Motor neuron (in vitro differentiated cells): ENCODE measurements at regions not wholly inside any gene's neighbourhood (a gene's known extent, or its start where the extent isn't known, plus 50 kb on each side); places are given as distances from the start of the nearest gene placed in this dataset.
"Not testable (repeated sequence)": the region's sequence is repeated elsewhere in the genome, so short reads cannot be mapped to it uniquely, and the experiment has no call there.

Source experiments
- ATAC-seq, 8 experiments: fragments of 200-7000 bp; cut with Tn5 transposase; replicated peaks in 6 of 8; 2 replicates each; pipeline ENCODE4 v1.8.0; 2021; ENCODE audit warnings: mild to moderate bottlenecking in 8 of 8, moderate library complexity in 8 of 8
- H3K27ac ChIP-seq, 2 donors: fragments of 250-450 bp; sonication (Bioruptor Pico); 2 replicates each; pipeline ENCODE4 v1.9.0; 2021; ENCODE audit warnings: antibody characterized with exemption in 2 of 2, mild to moderate bottlenecking in 2 of 2, moderate library complexity in 1 of 2
- H3K4me1 ChIP-seq, 2 donors: fragments of 250-450 bp; sonication (Bioruptor Pico); replicated peaks in 1 of 2; 2 replicates each; pipeline ENCODE4 v1.6.1; 2021; ENCODE audit warnings: antibody characterized with exemption in 2 of 2, mild to moderate bottlenecking in 2 of 2, moderate library complexity in 1 of 2
- H3K4me3 ChIP-seq, 5 donors: fragments of 250-450 bp; sonication (Bioruptor Pico); 2 replicates each; pipeline ENCODE4 v1.9.0; 2021; ENCODE audit warnings: antibody characterized with exemption in 5 of 5, mild to moderate bottlenecking in 5 of 5, moderate library complexity in 4 of 5
- WGBS, 10 experiments: fragments of 450-650 bp; shearing (Covaris generic); methylation state at CpG; one replicate each; pipeline ENCODE4 v1.0.0; 2022; 5-methylcytosine and 5-hydroxymethylcytosine counted together
- in situ Hi-C, 9 experiments: fragments of 400-800 bp; cut with MboI; loops; one replicate each; pipeline ENCODE4 v1.15.0; 2021; ENCODE audit warnings: low sequenced_read_pairs in 9 of 9, low pct_unique_long_range_greater_than_20kb in 2 of 9; ENCODE audit not compliant: unreplicated experiment in 9 of 9

GRCh38 chr2:34159901-34160300 is 560.8 kb upstream of the FAM98A start:
- ATAC-seq: no peak
- no peak overlapping the region for H3K4me3 ChIP-seq
- no peaks in the 10 kb centered on the region for H3K4me1 ChIP-seq
- in situ Hi-C loops: no loop called here
- WGBS, 10 experiments: 11 to 100% (median 63%) methylated on average over 1 to 2 of the region's 2 CpGs
- H3K27ac ChIP-seq: no peak overlapping the region

GRCh38 chr2:34153484-34153883 is 554.4 kb upstream of the FAM98A start:
- Histone ChIP-seq H3K4me3 (no peak overlapping the region), H3K4me1 (no peaks in the 10 kb centered on the region), H3K27ac (no peak overlapping the region)
- ATAC-seq: no peak
- 0 to 89% (median 50%) methylated on average over 1 of the region's 1 CpG; no CpG with 5 or more reads in 1 of the 10 experiments for WGBS, 10 experiments
- in situ Hi-C loops: no loop called here

- Histone ChIP-seq H3K4me1 (no peaks in the 10 kb centered on the region), H3K27ac (no peak overlapping the region), H3K4me3 (no peak overlapping the region)
- ATAC-seq: no peak
- 19 to 33% methylated on average over 1 to 2 of the region's 8 CpGs; no CpG with 5 or more reads in 8 of the 10 experiments for WGBS, 10 experiments
- in situ Hi-C loops: no loop called here
These were observed 548.7 kb upstream of the FAM98A start for GRCh38 chr2:34147780-34148179.

DNA sequence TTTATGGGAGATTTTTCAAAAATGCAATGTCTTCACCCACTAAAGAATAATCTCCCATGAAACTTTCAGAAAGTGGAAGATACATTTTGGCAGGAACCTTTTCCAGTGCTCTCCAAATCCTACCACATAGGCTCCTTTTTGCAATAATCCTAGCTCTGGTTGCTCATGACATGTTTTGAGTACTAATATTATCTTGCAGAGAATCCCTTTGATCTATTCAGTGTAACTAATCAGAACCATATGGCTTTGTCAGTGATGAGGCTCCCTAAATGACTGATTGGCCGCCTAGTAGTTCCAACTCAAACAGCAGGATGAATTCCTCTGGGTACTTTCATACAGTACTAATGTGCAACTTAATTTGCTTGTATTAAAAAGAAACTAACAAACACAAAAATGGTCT is 544.0 kb upstream of the FAM98A start:
- WGBS, 10 experiments: 0 to 90% (median 65%) methylated on average over 1 of the region's 1 CpG; no CpG with 5 or more reads in 4 of the 10 experiments
- in situ Hi-C loops: no loop called here

GRCh38 chr2:34142531-34143008 is 543.5 kb upstream of the FAM98A start:
- 20% methylated on average over 2 of the region's 18 CpGs; no CpG with 5 or more reads in 9 of the 10 experiments for WGBS, 10 experiments
- H3K4me1 ChIP-seq, H3K4me3 ChIP-seq, in situ Hi-C loops, ATAC-seq, H3K27ac ChIP-seq: not testable (repeated sequence)

More for the DNA sequence above, 544.0 kb upstream of the FAM98A start:
- no peak overlapping the region for H3K4me3 ChIP-seq
- ATAC-seq: no peak
- H3K4me1 ChIP-seq: no peaks in the 10 kb centered on the region
- no peak overlapping the region for H3K27ac ChIP-seq

- no CpG with 5 or more reads among the region's 24 CpGs for WGBS, 10 experiments
- in situ Hi-C loops, ATAC-seq, H3K27ac ChIP-seq, H3K4me1 ChIP-seq, H3K4me3 ChIP-seq: not testable (repeated sequence)
These were observed 534.0 kb upstream of the FAM98A start for GRCh38 chr2:34133065-34133464.

GRCh38 chr2:34126279-34126678 is 527.2 kb upstream of the FAM98A start:
- Histone ChIP-seq H3K4me3 (no peak overlapping the region), H3K4me1 (no peaks in the 10 kb centered on the region), H3K27ac (no peak overlapping the region)
- no peak for ATAC-seq
- in situ Hi-C loops: no loop called here
- WGBS, 10 experiments: 10 to 100% (median 81%) methylated on average over 1 to 4 of the region's 4 CpGs; no CpG with 5 or more reads in 1 of the 10 experiments

DNA sequence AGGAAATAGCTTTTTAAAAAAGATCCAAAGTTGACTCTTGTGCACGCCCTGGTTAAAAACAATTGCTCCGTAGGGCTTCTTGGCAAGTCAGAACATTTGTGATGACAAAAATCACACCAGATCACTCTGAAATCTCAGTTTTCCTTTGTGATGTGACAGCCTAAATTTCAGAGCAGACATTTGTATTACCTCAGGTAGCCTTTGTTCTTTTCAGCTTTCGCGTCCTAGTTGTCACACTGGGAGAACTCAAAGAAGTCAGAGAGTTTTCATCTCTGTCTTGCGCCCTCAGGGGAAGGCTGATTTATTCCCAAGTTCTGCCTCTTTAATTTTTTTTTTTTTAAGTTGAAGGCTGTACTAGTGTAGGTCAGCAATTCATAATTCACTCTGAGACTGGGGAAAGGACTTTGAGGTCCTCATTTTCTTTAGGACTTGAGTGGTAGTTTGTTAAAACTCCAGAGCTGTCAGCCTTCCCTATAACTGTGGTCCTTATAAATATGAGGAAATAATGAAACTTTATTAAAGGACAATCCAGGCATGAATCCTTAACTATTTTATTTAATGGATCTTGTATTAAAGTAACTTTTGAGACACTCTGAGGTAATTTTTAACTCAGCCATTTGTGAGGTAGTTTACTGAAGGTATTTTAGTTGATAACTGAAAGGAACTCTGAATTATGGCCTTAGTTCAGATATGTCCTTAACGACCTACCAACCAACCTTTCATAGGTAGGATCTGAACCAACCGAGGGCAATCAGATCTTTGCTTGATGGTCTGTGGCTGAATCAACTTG is 525.1 kb upstream of the FAM98A start:
- no peak for ATAC-seq
- Histone ChIP-seq H3K4me1 (no peaks in the 10 kb centered on the region), H3K27ac (no peak overlapping the region), H3K4me3 (no peak overlapping the region)
- 20 to 100% (median 63%) methylated on average over 1 to 7 of the region's 7 CpGs for WGBS, 10 experiments
- in situ Hi-C loops: no loop called here

DNA sequence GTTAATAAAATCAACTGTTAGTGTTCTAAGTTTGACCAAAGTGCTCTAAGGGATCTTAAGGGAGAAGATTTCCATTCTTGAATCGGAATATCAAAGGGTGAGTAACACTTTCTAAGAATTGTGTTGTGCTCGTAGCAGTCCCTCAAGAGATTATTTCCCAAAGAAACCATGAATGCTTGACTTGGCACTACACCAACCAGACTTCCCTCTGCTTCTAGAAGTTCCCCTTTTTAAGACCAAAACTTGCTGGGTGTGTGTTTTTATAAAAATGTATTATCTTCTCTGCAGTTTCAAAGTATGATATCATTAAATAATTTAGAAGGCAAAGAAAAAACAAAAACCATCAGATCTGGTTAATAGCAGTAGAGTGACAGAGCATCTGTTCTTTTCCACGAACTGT is 522.0 kb upstream of the FAM98A start:
- in situ Hi-C loops: no loop called here
- no peak for ATAC-seq
- Histone ChIP-seq H3K27ac (no peak overlapping the region), H3K4me3 (no peak overlapping the region), H3K4me1 (no peaks in the 10 kb centered on the region)
- 0 to 93% (median 73%) methylated on average over 1 to 3 of the region's 3 CpGs for WGBS, 10 experiments

DNA sequence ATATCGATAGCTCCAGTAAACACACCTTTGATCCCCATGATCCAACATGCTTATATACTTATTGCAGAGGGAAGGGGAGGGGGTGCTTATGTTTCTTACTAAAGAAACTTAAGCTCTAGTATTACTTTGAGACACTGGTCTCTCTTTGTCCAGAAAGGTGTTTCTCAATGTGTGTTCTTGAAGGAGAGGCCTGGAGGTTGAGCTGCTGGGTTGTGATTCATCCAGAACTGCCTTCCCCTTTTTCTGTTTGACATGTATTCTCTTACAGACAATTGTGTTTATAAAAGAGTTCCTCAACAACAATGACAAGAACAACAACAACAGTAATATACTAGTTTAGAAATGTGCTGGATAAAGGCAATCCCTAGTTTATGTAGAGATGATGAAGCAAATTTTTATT is 516.0 kb upstream of the FAM98A start:
- WGBS, 10 experiments: 0 to 100% (median 80%) methylated on average over 1 of the region's 1 CpG; no CpG with 5 or more reads in 5 of the 10 experiments
- no peaks in the 10 kb centered on the region for H3K4me1 ChIP-seq
- no peak overlapping the region for H3K27ac ChIP-seq
- ATAC-seq: no peak
- H3K4me3 ChIP-seq: no peak overlapping the region
- in situ Hi-C loops: no loop called here

- WGBS, 10 experiments: 20 to 100% (median 100%) methylated on average over 1 of the region's 1 CpG; no CpG with 5 or more reads in 3 of the 10 experiments
- in situ Hi-C loops: no loop called here
These were observed 513.1 kb upstream of the FAM98A start for GRCh38 chr2:34112161-34112560.

GRCh38 chr2:34110392-34110791 is 511.3 kb upstream of the FAM98A start:
- Histone ChIP-seq H3K27ac (no peak overlapping the region), H3K4me1 (no peaks in the 10 kb centered on the region), H3K4me3 (no peak overlapping the region)
- WGBS, 10 experiments: 0 to 90% (median 60%) methylated on average over 1 of the region's 1 CpG; no CpG with 5 or more reads in 2 of the 10 experiments
- ATAC-seq: no peak
- in situ Hi-C loops: no loop called here

More at GRCh38 chr2:34112161-34112560, 513.1 kb upstream of the FAM98A start:
- ATAC-seq: no peak
- no peak overlapping the region for H3K27ac ChIP-seq
- no peak overlapping the region for H3K4me3 ChIP-seq
- H3K4me1 ChIP-seq: no peaks in the 10 kb centered on the region

- no peak for ATAC-seq
- in situ Hi-C loops: no loop called here
These were observed 508.7 kb upstream of the FAM98A start for GRCh38 chr2:34107811-34108210.

More at GRCh38 chr2:34107811-34108210, 508.7 kb upstream of the FAM98A start:
- 0 to 100% (median 83%) methylated on average over 1 of the region's 1 CpG; no CpG with 5 or more reads in 3 of the 10 experiments for WGBS, 10 experiments
- Histone ChIP-seq H3K27ac (no peak overlapping the region), H3K4me3 (no peak overlapping the region), H3K4me1 (peaks cover 0 to 7% of the 10 kb centered on the region in 2 donors)
